Retinal pigment epithelial cell (primary cell): ENCODE measurements at regions not wholly inside any gene's neighbourhood (a gene's known extent, or its start where the extent isn't known, plus 50 kb on each side); places are given as distances from the start of the nearest gene placed in this dataset.
"Not testable (repeated sequence)": the region's sequence is repeated elsewhere in the genome, so short reads cannot be mapped to it uniquely, and the experiment has no call there.

ENCODE experiments used
- DNase-seq: peaks from one replicate; pipeline ENCODE4 v3.0.0-alpha.2; 2010; ENCODE audit warnings: low read depth
- H3K4me3 ChIP-seq: 2 replicates; pipeline ENCODE4 v1.5.1; 2011; ENCODE audit warnings: mild to moderate bottlenecking, low read length, control low read depth, moderate library complexity
- TF ChIP-seq, protein P1 (sequence below): conservative IDR thresholded peaks from 2 replicates; pipeline ENCODE4 v1.5.1; 2011; ENCODE audit warnings: low read depth, low read length, control low read depth, inconsistent platforms

DNA sequence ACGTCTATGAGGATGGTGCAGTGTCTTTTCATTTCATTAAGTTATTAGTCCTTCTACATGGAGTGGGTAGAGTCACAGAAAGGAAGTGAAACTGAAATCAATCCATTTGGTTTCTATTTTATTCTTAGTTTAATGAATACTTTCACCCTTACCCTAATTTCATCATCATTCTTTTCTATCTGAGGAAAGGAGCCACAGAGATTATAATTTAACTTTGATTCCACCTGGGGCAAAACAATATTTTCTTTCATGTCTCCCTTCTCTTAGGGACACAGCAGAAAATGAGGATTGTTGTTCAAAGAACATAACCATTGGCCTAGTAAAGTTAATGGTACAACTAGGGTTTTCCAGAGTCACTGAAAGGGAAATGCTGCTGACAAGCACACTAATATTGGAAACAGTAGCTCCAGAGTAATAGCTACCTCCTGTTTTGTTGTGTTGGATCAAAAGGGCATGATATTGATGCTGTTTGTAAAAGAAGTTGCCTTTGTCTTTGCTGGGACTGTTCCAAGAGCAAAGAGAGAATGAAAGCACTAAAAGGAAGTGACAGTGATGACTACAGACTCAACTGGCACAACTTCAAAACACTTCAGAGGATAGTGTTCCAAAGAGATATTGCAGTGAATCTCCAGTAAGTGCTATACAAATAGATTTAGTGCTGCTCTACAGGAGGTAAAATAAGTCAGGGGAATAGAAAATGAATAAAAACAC lies 247.1 kb upstream of the PITX2 start:
- no peak for DNase-seq
- no peak overlapping the region for H3K4me3 ChIP-seq
- TF ChIP-seq, protein P1, sequence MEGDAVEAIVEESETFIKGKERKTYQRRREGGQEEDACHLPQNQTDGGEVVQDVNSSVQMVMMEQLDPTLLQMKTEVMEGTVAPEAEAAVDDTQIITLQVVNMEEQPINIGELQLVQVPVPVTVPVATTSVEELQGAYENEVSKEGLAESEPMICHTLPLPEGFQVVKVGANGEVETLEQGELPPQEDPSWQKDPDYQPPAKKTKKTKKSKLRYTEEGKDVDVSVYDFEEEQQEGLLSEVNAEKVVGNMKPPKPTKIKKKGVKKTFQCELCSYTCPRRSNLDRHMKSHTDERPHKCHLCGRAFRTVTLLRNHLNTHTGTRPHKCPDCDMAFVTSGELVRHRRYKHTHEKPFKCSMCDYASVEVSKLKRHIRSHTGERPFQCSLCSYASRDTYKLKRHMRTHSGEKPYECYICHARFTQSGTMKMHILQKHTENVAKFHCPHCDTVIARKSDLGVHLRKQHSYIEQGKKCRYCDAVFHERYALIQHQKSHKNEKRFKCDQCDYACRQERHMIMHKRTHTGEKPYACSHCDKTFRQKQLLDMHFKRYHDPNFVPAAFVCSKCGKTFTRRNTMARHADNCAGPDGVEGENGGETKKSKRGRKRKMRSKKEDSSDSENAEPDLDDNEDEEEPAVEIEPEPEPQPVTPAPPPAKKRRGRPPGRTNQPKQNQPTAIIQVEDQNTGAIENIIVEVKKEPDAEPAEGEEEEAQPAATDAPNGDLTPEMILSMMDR, result no peak

DNA sequence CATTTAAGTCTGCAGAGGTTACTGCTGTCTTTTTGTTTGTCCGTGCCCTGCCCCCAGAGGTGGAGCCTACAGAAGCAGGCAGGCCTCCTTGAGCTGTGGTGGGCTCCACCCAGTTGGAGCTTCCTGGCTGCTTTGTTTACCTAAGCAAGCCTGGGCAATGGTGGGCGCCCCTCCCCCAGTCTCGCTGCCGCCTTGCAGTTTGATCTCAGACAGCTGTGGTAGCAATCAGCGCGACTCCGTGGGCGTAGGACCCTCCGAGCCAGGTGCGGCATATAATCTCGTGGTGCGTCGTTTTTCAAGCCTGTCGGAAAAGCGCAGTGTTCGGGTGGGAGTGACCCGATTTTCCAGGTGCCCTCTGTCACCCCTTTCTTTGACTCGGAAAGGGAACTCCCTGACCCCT lies 253.3 kb upstream of the PITX2 start:
- not testable (repeated sequence) for H3K4me3 ChIP-seq, DNase-seq

DNA sequence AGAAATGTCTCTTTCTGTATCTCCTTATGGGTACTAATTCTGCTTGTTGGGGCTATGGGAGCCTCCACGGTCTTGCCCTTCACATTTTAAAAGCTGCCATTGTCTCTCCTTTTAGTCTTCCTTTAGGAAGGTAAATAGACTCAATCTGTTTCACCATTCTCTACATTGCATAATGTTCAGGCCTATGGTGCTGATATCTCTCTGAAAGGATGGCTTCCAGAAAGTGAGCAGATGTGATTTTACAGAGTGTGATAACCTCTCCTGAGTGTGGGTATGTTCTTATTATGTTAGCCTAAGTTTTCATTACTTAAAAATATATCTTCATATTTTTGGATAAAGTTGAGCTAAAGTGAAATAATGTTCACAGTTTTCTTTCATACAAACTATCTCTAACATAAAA lies 254.0 kb upstream of the PITX2 start:
- DNase-seq, result no peak
- H3K4me3 ChIP-seq, result no peak overlapping the region
- TF ChIP-seq, protein P1, result no peak

DNA sequence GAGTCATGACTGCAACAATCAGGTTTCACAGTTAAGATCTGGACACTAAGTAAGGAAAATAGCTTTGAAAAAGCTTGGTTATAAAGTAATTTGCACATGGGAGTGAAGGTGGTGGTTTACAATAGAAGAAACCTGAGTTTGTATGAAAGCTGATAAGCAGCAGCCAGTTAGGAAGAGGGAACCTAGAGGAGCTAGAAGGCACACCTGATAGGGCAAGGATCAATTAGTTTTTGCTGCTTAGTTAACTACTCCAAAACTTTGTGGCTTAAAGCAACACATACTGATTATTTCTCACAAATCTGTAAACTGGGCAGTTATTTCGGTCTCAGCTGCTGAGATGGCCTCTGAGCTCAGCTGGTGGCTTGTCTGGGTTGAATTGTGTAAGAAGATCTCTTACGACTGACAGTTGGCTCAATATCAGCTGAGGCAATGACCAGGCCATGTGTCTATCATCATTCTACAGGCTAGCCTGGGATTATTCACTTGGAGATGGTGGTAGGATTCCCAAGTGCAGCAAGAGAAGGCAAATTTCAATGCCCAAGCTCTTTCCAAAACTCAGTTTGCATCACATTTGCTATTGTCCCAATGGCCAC lies 255.0 kb upstream of the PITX2 start:
- TF ChIP-seq, protein P1, result no peak

GRCh38 chr4:110878413-110878812 lies 255.5 kb upstream of the PITX2 start:
- no peak overlapping the region for H3K4me3 ChIP-seq
- DNase-seq, result no peak
- TF ChIP-seq, protein P1, result no peak

More for the DNA sequence above, 255.0 kb upstream of the PITX2 start:
- H3K4me3 ChIP-seq, result no peak overlapping the region
- no peak for DNase-seq

- H3K4me3 ChIP-seq, result no peak overlapping the region
- DNase-seq, result no peak
- TF ChIP-seq, protein P1, result no peak
Observed at GRCh38 chr4:110878956-110879355, 256.1 kb upstream of the PITX2 start.

DNA sequence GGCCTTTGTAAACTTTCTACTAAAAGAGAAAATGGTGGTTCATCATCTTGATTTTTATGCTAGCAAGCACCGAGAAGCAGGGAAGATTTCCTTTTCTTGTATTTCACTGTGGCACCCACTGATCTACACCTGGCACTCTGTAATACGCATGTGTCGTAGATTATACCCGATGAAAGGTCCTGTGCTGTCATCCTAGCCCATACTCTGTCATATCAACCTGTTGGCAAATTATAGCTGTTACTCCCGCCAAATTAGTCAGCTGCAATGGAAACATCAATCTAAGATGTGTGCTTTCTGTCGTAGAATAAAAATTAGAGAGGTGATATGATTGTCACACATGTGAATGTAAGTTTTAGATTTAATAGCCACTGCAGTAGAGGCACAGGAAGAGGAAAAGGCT lies 263.4 kb upstream of the PITX2 start:
- TF ChIP-seq, protein P1, result no peak
- no peak overlapping the region for H3K4me3 ChIP-seq
- no peak for DNase-seq
